HG03095 (cell line): ENCODE measurements at regions not wholly inside any gene's neighbourhood (a gene's known extent, or its start where the extent isn't known, plus 50 kb on each side); places are given as distances from the start of the nearest gene placed in this dataset.
"Not testable (repeated sequence)": the region's sequence is repeated elsewhere in the genome, so short reads cannot be mapped to it uniquely, and the experiment has no call there.

Experiments
- ATAC-seq: cut with Tn5 transposase; IDR thresholded peaks from one replicate; pipeline ENCODE4 v1.9.1; 2021; ENCODE audit warnings: moderate library complexity; ENCODE audit not compliant: unreplicated experiment

DNA sequence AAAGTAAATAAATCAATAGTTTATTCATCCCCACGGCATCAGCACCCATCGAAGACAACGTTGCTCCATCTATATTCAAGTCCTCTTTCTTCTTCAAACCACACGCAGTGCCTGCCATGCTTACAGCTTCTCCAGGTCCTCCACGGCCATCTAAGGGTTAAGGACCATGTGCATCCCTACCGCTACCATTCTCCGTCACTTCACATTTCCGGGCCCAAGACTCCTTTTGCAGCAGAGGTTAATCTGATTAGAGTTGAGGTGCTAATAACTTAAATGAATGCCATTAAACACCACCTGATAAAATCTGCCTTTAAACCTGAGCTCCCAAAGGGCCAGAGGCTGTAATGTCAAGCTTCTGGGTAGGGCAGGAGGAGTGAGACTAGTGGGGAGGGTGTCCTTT lies 79.7 kb upstream of the CCND2 start:
- no peak for ATAC-seq

DNA sequence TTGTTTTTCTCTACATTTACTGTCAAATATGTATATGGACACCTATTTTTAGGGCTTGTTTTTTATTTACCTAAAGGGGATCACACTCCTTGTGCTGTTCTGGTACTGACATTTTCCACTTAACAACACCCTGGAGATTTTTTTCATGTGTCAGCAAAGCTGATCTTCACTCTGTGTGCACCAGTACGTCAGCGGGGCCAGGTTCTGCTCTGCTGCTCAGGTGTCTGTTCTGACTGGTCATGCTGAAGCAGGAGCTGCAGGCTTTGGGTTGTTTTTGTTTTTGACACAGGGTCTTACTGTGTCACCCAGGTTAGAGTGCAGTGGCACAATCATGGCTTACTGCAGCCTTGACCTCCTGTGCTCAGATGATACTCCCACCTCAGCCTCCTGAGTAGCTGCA lies 81.9 kb upstream of the CCND2 start:
- ATAC-seq: no peak

DNA sequence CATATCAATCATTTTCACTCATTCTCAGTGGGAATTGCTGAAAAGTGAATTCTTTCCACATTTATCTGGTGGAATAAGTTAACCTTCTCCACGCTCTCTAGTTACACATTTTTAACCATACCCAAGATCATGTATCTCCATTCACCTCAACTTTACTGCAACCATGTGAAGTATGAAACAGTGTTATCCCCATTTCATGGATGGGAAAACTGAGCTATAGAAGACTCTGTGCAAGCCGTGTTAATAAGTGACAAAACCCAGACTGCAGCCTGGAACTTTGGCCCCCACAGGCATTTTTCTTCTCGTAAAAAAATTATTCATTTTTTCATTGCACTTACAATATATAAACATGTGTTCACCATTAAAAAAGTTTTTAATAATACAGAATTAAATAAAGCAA lies 82.4 kb upstream of the CCND2 start:
- no peak for ATAC-seq

DNA sequence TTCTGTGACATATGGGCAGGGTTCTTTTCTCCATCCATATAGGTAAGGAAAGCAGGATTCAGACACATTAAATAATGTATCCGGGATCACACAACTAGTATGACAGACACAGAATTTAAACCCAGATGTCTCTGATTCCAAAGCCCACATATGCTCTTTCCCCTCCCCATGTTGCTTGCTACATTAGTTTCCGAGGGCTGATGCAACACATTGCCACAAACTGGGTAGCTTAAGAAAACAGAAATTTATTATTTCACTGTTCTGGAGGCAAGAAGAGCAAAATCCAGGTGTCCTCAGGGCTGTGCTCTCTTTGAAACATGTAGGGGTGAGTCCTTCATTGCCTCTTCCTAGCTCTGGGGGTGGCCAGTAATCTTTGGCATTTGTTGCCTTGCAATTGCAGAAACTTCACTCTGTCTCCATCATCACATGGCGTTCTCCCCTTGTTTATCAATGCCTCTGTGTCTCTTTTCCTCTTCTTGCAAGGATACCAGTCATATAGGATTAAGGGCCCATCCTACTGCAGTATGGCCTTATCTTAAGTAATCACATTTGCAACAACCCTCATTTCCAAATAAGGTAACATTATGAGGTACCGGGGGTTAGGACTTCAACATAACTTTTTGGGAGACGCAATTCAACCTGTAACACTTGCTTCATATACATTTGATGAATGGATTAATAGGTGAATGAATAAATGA lies 83.0 kb upstream of the CCND2 start:
- ATAC-seq: no peak

DNA sequence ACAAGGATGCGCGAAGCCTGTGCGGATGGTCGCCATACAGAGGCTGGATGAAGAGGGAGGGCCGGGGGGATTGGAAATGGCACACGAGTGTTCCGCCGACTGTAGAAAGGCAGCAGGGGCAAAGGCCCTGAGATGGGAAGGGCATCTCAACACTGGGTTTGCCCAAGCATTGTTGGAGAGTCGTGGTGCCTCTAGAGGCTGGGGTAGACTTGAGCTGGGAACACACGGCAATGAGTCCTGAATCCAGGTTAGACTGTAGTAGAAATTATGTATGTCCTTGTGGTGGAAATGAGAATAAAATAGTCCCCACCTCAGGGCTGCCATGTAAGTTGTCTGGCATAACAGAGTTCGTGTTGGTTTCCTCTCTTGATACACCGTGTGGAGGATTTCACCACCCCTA lies 83.8 kb upstream of the CCND2 start:
- no peak for ATAC-seq

DNA sequence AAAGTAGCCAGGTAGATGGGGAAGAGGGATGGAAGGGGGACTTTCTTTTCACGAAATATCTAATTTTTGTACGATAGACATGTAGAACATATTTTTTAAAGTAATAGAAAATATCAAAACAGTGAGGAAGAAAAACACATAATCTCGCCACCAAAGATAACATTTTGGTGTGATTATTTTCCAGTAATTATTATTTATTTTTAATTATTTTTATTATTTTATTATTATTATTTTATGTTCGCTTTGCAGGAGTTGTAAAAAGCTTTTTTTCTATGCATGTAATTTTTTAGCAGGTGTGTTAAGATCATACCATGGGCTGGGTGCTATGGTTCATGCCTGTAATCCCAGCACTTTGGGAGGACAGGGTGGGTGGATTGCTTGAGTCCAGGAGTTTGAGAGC lies 85.6 kb upstream of the CCND2 start:
- no peak for ATAC-seq

DNA sequence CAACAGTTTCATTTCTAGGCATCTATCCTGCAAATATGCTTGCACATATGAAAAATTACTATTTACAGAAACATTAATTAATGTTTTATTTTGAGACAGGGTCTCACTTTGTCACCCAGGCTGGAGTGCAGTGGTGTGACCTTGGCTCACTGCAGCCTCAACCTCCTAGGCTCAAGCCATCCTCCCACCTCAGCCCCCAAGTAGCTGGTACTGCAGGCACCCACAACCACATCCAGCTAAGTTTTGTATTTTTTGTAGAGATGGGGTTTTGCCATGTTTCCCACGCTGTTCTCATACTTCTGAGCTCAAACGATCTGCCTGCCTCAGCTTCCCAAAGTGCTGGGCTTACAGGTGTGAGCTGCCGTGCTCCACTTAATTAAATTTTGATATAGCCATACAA lies 86.2 kb upstream of the CCND2 start:
- ATAC-seq: not testable (repeated sequence)

DNA sequence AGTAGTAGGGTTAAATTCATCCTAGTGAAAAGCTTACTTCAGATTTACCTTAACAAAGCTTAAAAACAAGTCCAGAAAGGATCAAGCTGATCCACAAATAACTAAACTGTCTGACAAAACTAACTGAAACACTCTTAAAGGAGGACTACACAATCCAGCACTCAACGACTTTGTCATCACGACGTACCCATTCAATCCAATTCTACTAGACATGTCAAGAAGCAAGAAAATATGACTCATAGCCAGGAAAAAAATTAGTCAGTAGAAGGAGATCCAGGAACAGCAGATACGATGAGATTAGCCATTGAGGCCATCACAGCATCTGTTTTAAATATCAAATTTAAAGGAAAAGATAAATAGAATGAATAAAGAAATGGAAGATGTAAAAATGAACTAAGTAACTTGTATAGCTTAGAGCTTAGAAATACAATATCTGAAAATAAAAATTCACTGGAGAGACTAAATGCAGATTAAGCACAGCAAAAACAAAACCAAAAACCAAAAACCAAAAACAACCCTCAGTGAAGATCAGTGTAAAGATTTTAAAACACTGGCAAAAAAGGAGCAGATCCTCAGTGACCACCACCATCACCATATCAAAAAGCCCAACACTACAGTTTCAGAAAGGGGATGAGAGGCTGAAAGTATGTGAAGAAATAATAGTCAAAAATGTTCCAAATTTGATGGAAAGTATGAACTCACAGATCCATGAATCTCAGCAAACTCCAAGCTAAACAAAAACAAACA lies 95.0 kb upstream of the CCND2 start:
- no peak for ATAC-seq

DNA sequence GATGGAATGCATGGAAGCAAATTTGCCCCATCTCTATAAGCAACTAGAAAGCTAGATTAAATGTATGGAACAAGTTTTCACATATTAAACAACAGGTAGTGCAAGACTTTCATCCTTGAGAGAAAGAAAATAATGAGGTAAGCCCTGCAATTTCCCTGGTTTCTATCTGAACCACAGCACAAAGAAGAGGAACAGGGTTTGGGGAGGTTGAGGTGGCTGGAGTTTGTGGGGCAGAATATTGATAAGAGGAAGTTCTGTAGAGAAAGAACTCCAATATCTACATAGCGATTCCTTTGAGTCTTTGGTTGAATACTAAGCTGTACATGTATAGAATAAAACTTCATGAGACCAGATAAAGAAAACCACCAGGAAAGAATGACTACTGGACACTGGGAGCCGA lies 96.3 kb upstream of the CCND2 start:
- ATAC-seq: no peak

DNA sequence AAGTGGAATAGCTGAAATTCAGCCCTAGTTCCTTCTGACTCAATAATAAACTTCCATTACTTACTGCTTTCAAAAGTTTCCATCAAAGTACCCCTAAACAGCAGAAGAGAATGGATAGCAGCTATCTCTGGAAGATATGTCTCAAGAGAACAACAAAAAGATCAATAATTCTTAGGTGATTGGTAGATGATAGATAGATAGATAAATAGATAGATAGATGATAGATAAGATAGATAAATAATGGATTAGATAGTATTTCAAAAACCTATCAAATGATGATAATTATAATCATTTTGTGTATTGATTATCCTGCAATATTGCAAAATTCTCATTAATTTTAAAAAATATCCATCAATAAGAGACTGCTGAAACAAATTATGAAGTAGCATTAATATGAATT lies 97.4 kb upstream of the CCND2 start:
- ATAC-seq: no peak

DNA sequence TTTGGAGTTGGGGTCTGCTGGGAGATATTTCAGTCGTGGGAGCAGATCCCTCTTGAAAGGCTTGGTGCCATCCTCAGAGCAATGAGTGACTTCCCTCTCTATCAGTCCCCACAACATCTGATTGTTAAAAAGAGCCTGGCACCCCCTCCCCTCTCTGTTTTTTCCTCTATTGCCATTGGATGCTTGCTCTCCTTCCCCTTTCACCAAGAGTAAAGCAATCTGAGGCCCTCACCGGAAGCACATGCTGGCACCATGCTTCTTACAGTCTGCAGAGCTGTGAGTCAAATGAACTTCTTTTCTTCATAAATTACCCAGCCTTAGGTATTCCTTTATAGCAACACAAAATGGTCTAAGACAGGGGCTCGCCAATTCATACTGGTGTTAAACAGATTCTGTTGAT lies 99.1 kb upstream of the CCND2 start:
- no peak for ATAC-seq

DNA sequence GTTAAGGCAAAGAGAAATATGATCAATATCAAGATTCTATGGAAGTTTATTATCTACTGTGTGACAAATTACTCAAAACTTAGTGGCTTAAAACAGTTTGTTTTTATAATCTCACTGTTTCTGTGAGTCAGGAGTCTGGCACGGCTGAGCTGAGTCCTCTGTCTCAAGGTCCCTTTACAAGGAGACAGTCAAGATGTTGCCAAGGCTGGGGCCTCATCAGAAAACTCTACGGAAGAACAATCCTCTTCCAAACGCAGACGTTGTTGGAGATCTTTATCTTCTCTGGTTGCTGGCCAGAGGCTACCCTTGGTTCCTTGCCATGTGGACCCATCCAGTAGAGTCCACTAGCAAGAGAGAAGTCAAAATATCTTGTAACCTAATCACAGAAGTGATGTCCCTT lies 100.6 kb upstream of the CCND2 start:
- no peak for ATAC-seq

DNA sequence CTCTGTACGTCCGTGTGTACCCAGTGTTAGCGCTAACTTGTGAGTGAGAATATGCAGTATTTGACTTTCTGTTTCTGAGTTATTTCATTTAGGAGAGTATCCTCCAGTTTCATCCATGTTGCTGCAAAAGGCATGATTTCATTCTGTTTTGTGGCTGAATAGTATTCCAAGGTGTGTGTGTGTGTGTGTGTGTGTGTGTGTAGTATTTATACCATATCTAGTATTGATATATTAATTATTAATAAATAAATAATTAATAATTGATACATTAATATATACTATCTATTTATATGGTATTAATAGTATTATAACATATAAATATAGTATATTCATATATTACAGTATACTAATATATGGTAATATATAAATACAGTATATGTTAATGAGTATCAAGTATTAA lies 101.8 kb upstream of the CCND2 start:
- ATAC-seq: no peak

DNA sequence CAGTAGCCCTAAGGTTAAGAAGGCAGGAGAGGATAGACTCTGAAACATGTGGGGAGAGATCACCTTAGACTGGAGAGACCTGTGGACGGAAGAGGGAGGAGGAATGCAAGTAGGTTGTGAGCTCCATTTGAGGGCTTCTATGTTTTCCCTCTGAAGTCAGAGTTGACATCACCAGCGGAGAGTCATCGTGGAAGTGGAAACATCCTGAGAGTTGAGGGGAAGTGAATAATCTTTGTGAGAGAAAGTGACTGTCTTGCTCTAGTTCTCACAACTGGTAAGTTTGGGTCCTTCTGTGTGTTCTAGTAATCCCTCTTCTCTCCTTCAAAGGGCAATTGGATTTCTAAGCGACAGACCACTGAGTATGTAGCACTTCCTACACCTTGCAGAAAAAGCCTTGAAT lies 103.6 kb upstream of the CCND2 start:
- no peak for ATAC-seq

DNA sequence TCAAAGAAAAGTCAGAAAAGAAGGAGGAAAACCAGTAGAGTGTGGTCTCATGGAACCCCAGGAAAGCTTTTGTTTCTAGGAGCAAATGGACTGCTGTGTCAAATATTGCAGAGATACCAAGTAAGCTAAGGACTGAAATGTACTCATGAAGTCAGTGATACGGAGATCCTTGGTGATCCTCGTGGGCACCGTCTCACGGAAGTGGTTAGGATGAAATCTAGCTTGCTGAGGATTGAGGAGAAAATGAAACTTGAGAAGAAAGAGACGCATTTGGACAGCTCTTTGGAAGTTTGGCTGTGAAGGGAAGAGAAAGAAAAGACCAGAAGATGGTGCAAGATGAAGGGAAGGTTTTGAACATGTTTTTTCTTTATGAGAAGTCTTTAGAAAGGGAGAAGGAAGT lies 104.0 kb upstream of the CCND2 start:
- ATAC-seq: no peak

DNA sequence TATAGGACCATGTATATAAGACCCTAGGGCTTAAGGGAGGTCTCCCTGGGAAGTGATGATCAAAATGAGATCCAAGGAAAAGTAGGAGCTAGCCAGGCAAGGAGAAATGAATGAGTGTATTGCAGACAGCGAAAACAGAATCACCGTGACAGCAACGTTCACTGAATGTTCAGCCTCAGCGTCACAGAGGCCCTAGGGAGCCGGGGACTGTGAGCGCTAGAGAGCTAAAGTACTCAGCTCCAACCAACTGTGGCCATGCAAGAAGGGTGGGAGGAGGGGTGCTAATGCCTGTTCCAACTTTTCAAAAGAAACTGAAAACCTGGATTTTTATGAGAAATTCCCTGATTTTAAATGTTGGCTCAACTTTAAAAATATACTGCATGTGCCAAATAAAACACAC lies 105.5 kb upstream of the CCND2 start:
- no peak for ATAC-seq

DNA sequence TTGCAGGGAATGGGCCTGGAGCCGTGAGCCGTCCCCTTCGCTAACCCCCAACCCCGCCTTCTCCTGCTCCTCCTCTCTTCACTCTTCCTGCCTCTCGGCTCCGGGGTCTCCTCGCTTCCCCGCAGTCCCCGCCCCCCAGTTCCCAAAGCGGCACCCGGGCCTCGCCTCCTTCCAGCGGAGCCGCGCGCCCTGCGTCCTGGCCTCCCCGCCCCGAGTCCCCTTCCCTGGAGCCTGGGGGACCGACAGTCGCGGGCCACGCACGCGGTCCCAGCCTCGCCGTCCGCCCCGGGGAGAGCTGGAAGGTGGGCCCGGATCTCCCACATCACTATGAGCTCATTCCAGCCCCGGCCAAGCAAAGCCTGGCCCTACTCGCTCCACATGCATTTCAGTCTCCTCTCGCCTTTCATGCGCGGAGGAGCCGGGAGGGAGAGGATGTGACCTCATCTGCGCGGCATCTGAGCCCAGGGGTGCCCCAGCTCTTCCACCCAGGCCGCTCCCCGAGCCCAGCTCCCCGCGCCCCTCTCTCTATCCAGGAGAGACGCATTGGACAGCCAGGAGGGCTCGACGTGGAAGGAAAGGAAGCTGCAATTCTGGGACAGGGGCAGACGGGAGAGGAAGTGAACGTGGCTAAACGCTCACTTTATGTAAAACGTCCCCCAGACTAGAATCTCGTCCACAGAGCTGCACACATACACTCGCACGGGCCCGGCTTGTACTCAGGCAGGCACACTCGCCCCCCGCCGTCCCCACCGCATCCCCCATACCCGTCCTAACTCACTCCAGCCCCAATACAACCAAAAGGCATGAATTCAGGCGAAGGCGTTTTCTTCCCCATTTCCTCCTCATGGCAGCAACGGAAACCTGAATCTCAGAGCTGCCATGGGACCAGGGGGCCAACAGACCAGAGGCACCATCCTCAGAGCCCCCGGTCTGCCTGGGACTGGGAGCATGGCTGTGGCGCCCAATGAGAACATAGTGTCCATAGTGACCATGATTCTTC lies 108.7 kb upstream of the CCND2 start:
- peak; percentile 70 for ATAC-seq

DNA sequence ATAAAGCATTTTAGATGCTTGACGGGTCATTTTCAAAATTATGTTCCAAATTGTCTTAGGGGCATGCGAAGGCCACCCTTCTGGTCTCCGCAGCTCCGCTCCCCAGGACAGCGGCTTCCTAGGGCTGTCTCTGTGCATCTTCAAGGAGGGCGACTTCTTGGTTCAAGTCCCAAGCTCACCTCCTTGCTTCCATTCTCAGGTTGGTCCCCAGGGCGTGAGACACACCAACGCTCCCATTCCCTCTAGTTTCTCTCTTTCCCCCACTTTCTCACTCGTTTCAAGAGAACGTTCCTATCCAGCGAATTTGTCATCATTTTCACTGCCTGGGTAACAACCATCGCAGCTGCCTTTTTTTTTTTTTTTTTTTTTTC lies 109.4 kb upstream of the CCND2 start:
- no peak for ATAC-seq

DNA sequence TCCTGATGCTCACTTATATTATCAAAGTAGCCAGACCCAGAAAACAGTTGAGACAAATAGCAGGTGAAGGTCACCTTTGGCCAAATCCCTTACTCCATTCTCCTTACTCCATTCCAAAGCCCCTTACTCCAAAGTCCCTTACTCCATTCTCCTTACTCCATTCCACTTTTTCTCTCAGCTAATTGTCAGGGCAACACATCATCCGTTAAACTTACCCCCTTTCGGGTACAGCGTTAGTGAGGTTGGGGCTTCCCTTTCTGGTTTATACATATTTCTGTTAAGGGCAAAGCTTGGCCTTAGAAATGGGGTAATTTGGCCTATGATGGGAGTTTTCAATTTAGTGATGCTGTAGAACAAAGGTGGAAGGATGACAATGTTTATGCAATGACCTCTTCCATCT lies 111.8 kb upstream of the CCND2 start:
- no peak for ATAC-seq

DNA sequence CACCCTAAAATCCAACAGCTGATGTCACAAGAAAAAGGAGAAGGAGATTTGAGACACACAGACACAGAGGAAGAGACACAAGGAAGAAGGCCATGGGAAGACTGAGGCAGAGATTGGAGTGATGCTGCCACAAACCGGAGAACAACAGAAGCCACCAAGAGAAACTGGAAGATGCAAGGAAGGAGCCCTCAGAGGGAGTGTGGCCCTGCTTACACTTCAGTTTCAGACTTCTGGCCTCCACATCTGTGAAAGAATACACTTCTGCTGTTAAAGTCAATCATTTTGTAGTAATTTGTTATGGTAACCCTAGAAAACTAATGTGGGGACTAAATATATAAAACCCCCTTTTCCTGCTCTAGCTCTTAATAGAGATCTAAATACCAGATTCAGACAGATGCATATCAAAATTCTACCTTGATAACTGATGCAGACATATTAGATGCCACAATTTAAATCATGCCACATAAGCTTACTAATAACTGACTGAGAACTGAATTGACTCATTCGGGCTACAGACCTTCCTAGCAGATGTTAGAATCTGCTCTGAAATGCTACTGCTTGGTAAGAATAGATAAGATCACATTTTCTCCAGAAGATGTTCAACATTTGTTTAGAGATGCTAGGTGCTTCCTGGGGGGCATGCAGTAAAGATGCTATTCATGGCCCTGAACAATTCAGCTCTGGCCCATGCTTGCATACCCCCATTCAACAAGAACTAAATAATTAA lies 113.1 kb upstream of the CCND2 start:
- no peak for ATAC-seq

DNA sequence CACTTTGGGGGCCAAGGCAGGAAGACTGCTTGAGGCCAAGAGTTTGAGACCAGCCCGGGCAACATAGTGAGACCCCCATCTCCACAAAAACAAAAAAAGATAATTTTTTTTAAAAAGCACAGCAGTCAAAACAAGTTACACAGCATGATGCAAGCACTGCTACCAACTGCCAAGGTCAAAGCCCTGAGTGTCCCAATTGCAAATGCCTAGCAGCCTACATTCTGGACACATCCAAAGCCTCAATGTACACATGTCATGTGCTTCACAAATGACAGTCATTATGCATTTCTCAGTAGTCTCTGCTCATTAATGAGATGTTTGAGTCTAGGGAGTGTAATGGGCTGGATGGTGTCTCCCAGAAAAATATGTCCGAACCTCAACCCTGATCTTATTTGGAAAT lies 113.7 kb upstream of the CCND2 start:
- ATAC-seq: no peak
